ENCODE measurements at regions not wholly inside any gene's neighbourhood (a gene's known extent, or its start where the extent isn't known, plus 50 kb on each side); places are given as distances from the start of the nearest gene placed in this dataset.

DNA sequence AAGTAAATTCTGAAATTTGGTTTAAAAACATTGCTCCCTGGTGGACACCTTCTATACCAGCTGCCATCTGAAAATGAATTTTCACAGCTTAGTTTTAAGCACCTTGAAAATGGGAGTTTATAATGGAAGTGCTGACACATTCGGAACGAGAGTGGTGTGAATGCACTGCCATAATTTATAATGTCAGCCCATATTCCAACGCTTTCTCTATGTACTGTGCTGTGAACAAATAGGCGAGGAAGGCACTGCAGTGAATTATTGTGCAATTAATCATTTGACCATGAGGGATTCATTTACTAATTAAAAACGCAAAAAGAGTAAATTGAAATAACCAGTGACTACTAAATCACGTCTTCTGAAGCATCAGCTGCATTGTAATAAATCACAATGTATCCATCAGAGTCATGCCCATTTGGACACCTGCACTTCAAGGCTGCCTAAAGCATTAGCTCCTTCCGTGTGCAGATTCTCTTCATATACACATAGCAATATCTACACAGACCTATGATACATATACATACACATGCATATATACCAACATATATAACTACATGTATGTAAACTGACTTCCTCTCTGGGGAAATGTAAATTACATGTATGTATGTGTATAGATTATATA, 699.8 kb downstream of the GALR1 start:
- DNase-seq, result no peak

DNA sequence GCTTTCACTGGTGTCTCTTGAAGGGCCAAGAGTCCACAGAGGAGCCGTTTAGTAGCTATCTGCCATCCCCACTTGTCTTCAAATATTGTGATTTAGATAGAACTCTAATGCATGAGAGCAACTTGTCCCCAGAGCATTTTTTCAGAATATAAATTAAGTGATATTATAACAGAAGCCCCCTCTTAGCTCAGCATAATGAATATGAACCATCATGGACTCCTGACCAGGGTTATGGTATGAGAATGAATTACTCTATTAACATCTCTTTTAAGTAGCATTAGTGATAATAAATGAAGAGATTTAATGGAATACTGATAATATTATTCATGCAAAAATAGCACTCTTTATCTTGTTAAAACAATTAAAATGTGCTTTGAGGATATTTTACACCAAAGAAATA, 709.6 kb downstream of the GALR1 start:
- DNase-seq, result no peak

DNA sequence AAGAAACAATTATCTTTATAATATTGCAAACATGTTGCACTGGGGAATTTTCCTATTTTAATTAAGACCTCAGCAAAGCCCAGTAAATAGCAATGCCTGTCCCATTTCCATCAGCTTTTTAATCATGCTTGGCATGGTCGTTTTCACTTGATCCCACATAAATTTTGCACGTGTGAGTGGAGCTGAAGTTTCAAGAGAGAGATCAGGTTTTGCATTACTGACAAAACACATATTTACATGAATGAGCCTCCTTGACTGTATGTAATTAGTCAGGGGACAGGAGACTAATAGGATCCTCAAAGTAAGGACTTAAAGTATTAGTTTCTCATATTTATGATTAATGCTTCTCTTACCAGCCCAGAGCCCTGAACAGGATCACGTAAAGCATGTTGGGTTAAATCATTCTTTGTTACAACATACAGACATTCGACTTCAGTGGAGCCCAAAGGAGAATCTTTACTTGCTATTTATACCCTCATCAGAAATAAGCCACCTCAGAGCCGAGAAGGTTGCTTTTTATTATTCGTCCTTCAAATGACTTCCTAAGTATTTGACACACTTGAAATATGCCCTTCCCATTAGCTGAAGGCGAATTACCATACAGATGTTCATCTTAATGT, 711.3 kb downstream of the GALR1 start:
- DNase-seq, result no peak

DNA sequence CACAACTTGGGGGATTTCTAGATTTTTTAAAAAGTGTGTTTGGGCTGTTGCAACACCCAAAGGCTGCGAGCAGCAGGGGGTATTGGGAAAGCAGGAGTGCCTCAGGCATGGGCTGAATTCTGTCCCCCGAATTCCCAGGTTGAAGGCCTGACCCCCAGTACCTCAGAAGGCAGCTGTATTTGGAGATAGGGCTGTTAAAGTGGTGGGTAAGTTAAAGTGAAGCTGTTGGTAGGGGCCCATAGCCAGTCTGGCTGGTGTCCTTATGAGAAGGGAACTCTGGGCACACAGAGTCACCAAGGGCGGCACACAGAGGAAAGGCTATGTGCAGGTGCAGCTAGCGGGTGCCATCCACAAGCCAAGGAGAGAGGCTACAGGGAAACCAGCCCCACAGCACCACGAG, 717.4 kb downstream of the GALR1 start:
- DNase-seq, result no peak

DNA sequence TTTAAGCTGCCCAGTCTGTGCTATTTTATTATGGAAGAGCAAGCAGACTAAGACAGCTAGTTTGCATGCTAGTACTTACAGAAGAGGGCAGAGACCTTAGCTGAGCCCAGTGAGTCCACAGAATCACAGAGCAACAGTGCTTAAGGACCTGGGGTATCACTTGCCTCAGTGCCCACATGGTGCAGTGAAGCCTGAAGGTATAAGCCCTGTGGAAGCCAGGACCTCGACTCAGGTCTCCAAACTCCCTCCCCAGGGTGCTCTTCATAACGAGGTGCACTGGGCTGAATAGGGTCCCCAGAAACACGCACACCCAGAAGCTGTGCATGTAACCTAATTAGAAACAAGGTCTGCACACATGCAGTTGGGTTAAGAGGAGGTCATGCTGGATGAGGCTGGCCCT, 718.1 kb downstream of the GALR1 start:
- DNase-seq, result no peak

DNA sequence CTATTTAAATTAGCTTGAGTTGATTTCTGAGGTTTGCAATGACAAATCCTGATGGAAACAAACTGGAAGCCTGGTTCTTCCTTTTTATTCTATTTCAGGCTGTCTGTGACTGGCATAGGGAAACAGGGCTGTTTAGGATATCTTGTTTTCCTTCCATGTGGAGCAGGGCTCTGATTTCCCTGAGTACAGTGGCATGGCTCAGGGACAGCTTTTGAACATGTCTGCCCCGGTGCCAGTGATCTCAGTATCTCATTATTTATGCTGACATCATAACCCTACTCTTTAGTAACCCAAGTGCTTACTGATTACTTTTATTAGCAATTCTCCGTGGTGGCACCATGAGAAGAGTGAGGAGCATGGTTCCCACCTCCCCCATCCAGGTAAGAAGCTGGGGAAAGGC, 720.3 kb downstream of the GALR1 start:
- no peak for DNase-seq

DNA sequence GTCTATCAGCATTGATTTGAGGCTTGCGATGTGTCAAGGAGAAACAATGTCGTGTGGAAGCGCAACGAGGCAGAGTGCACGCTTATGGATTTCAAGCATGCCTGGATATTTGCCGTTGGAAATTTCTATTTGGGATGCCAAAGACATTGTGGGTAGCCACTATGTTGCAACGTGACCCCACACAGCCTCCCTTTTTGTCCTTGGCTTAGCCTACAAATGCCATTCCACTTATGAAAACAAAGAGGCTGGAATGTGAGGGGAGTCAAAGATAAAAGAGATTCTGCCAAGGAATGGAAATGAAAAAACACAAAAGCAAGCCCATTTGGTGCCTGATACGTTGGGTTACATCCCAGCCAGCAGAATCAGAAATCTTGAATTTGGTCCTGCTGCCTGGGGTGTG, 721.2 kb downstream of the GALR1 start:
- no peak for DNase-seq

DNA sequence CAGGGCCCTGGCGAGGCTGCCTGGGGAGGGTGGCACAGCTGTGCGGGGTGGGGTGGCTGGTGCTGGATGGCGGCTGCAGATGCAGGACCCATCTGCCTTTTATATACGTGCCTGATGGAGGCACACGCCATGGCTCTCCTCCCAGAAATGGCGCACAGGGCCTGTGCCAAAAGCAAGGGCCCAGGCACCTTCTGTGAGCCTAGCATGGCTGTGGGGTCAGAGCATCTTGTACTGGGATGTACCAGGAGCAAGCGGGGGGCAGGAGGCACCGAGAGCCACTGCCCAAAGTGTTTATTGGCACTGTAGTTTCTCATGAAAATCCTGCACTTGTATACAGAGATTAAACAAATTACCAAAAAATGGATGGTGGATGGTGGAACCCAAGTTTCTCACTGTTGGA, 724.1 kb downstream of the GALR1 start:
- DNase-seq, result no peak

DNA sequence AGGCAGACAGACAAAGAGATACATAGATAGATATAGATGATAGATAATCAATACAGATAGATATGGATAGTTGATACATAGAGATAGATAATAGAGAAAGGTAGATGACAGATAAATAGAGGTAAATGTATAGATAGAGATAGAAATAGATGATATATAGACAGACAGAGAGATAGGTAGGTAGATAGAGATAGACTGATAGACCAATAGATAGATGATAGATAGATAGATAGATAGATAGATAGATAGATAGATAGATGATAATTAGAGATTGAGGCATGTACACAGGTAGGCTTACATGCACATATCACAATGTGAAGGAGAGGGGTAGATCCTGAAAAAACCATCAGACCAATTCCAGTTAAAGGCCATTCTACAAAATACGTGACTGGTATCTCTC, 724.7 kb downstream of the GALR1 start:
- DNase-seq, result no peak

DNA sequence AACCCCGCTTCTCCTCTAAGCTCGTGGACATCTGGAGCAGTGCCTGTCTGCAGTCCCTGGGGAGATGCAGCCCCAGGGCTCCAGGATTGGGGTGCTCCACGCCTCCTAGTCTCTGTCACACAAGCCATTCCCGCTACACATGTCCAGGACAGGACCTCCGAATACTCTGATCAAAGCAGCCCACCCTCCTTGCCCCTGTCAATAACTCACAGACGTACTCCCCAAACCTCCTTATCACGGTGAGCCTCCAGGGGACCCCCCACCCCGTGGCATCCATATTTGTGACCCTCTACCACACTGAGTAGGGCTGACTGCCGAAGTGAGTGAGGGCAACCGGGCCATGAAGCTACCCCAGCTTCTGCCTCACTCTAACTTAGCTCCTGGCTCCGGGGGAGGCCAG, 727.7 kb downstream of the GALR1 start:
- DNase-seq, result no peak

DNA sequence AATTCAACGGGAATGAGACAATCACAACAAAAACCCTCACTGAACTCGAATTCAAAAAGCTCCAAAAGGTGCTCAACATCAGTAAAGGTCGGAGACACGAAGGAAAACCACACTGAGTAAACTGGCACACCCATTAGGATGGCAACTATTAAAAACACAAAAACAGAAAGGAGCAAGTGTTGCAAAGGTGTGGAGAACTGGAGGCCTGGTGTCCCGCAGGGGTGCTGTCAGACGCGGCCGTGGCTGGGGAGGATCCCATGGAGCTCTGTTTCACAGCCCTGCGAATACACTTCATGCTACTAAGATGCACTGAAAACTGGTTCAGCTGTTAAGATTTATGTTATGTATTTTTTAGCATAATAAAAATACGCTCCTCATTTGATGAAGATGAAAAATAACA, 730.6 kb downstream of the GALR1 start:
- no peak for DNase-seq

DNA sequence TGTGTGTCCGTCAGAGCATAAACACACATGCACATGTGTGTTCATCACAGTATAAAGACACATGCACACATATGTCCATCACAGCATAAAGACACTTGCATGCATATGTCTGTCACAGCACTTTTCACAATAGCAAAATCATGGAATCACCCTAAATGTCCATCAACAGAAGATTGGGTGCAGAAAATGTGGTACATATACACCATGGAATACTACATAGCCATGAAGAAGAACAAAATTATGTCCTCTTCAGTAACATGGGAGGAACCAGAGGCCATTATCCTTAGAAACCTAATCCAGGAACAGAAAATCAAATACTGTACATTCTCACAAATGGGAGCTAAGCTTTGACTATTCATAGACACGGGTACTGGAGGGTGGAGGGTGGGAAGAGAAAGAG, 732.2 kb downstream of the GALR1 start:
- DNase-seq, result no peak

DNA sequence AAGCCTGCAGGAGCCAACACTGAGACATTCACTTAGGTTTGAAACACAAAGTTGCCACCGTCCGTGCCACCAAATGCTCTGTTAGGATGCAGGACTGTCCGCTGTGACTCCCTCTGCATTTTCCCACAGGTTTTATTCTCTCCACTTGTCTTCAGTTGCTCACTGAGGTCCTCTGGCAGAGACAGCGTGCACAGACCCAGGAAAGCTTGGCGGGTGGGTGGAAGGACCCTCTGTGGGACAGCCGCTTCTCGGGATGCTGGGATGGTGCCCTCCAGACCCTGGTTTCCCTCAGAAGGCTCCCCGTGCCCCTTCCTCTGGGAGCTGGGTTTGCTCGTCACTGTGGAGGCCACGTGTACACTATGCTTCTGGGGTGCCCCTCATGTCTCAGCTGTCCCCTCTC, 733.6 kb downstream of the GALR1 start:
- no peak for DNase-seq

DNA sequence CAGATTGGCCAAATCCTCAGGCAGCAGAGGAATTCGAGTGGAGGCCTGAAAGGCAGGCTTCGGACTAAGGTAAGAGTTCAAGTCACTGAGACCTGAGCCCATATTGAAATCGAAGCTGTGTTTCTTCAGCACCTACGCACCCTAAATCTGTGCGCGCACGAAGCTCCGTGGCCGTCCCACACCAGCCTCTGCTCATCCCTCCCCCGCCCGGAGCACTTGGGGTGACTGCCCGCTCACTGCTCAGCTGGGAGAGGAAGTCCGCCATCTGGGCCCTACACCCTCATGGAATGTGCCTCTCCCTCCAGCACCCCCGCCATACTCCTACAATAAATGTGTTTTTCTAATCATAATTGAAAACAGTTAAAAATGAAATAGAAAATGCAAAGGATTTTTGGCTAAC, 734.5 kb downstream of the GALR1 start:
- no peak for DNase-seq

DNA sequence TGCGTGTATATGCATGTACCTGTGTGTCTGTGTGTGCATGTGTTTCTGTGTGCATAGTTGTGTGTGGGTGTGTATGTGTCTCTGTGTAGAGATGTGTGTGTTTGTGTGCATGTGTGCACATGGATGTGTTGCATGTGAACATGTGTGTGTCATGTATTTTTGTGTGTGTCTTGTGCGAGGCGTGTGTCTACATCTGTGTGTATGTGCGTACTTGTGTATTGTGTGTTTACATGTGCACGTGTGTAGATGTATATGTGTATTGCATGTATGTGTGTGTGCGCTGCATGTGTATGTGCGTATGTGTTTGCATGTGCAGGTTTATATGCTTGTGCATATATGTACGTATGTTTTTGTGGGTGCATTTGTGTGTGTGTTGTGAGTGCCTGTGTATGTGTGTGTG, 735.2 kb downstream of the GALR1 start:
- no peak for DNase-seq

DNA sequence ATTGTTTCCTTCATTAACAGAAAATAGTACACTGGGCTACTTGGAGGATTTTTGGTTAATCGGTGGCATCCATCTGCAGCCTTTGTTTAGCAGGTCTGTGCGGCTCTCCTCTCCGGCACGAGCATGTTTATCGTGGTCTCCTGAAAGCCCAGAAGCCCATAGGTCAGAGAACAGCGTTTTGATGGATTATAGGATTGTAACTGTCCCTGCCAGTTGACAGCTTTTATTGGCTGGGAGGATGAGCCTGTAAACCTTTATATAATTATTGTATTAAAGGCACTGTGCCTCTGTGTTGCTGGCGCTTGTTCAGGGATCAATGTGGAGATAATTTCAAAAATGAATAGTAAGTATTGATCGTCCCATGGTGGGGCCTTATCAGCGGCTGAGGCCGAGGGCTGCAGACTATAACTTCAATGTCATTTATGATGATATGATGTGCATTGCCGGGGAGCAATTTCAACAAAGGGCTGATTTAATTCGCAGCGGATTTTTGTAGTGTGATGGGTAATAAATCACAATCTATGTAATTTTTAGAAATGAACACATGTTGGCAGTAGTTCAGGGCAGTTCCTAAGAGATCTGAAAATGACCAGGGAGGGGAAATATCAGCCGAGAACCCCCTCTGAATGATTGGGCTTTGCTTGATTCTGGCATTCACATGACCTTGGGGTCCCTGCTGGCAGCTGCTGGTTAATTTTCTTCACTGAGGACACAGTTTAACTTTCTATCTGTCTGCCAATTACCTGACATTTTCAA, 736.1 kb downstream of the GALR1 start:
- DNase-seq, result no peak

DNA sequence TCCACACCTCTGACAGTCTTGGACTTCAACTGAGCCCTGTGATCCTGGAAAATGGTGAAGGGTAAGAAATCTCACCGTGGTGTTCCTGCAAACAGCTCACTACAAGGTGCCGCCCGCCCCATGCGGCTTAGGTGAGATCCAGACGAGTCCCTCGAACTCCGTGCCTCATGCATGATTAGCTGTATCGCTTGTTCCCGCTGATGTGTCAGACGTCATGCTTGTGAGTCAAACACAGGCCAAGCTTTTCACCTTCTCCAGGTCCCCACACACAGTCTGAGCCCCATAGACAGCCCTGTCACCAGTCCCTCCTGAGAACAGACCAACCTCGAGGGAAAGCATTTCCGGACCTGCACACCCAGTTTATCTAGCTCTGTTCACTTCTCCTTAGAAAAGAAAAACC, 740.5 kb downstream of the GALR1 start:
- no peak for DNase-seq

DNA sequence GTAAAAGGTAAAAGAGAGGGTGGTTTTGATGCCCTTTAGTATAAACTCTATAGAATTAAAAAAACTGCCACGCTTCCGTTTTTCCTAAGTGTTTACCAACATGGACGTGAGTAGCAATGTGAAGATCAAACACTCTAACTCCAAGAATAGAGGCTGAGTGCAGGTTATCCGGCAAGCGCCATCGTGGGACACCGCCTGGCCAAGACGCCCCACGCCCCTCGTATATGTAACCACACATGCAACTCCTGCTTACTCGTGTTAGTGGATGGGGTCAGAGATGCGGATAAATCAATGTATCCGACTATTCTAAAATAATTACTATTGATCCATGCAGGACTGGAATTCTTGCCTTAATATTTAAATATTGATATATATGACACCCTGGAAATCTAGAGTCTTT, 741.3 kb downstream of the GALR1 start:
- DNase-seq, result no peak

DNA sequence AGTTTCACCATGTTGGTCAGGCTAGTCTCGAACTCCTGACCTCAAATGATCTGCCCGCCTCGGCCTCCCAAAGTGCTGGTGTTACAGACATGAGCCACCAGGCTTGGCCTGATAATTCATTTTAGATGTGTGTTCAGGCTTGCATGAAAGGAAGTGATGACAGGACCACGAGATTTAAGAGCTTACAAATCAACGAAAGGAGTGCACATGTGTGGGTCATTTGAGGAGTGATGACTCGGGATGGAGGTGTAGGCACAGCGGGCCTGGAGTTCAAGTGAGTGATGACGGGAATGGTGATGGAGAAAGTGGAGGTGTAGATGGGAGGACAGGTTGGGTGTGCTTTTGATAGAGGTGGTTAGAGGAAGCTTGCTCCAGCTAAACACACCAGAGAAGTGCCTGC, 742.4 kb downstream of the GALR1 start:
- no peak for DNase-seq

DNA sequence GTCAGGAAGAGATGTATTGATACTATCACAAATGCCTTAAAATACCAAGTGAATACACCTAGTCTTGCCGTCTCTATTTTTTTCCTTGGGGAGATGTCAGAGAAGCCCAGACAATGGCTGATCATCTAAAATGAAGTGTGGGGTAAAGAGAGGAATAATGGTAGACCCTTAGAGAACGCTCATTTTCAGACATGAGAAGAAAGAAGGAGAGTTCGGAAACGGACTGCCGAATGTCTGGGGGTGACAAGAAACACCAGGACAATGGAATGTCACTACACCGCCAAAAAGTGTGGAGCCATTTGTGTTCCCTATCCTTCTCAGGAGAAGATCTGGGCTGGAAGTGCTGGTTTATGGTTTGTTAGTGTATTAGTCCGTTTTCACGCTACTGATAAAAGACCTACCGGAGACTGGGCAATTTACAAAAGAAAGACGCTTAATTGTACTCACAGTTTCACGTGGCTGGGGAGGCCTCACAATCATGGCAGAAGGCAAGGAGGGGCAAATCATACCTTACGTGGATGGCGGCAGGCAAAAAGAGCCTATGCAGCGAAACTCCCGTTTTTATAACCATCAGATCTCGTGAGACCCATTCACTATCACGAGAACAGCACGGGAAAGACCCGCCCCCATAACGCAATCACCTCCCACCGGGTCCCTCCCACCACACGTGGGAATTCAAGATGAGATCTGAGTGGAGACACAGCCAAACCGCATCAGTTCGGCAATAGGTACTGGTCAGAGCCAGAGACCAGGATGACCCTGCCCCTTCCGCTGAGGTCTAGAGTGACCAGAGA, 743.7 kb downstream of the GALR1 start:
- DNase-seq, result no peak

DNA sequence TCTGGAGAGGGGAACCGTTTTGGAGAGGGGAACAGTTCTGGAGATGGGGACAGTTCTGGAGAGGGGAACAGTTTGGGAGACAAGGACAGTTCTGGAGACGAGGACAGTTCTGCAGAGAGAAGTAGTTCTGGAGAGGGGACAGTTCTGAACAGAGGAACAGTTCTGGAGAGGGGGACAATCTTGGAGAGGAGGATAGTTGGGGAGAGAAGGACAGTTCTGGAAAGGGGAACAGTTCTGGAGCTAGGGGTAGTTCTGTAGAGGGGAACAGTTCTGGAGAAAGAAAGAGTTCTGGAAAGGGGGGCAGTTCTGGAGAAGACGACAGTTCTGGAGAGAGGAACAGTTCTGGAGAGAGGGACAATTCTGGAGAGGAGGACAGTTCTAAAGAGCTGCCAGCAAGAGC, 745.9 kb downstream of the GALR1 start:
- no peak for DNase-seq

DNA sequence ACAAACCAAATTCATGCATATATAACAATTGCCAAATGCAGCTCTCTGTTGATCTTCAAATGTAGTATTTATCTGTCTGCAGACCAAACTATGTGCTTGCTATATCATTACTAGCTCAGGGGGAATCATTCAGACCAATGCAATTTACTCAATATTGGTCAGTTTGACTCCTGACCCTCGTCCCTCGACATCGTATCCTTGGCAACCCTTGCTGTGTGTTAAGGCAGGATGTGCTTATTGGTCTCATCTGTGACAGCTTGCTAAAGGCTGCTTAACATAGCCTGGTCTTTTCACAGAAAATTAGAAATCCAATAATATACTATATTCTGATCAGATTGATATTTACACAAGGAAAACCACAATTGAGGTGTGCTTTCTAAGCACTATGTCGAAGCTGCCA, 747.1 kb downstream of the GALR1 start:
- DNase-seq, result no peak

DNA sequence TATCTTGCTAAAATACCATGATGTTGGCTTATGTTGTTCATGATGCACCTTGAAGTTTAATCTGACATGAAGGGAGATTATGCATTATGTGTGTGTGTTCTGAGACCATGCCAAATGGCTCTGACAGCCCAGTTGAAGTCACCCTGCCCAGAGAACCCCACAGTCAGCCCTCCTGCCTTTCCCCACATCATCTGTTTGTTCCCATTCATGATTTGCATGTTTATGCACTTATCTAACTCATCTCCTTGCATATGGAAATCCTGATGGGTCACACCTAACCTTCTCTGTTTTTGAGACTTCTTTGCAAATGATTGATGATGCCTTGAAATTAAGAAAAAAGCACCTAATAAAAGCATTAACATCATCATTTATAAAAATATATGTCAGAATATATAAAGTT, 752.2 kb downstream of the GALR1 start:
- DNase-seq, result no peak
